GM12878 (cell line): ENCODE measurements at regions not wholly inside any gene's neighbourhood (a gene's known extent, or its start where the extent isn't known, plus 50 kb on each side); places are given as distances from the start of the nearest gene placed in this dataset.

Source experiments
- ATAC-seq: fragments of 200-7000 bp; cut with Tn5 transposase; 3 replicates; pipeline ENCODE4 v1.9.1; 2020; ENCODE audit warnings: mild to moderate bottlenecking, moderate library complexity
- BruUV-seq: library from RNA; stranded (reverse); fragments of 400-500 nt; replicated peaks from 2 replicates; lab custom pipeline; 2021; lab: Mats Ljungman, UMichigan
- CTCF ChIA-PET: fragments of 300-600 bp; sonication (Branson Sonifier 250); formaldehyde crosslinking; extraction: SDS; loops from one replicate; lab custom pipeline; 2021; ENCODE audit warnings: inconsistent platforms; lab: Yijun Ruan, JAX
- POLR2A ChIA-PET: fragments of 350-600 bp; formaldehyde crosslinking; extraction: SDS; loops from one replicate; lab custom pipeline; 2021; ENCODE audit warnings: inconsistent platforms; lab: Charles Lee
- RAD21 ChIA-PET: fragments of 300-600 bp; sonication (Branson Sonifier 250); formaldehyde crosslinking; loops from one replicate; lab custom pipeline; 2023; ENCODE audit warnings: antibody characterized with exemption; ENCODE audit not compliant: unreplicated experiment; lab: Charles Lee
- SMC1A ChIA-PET: fragments of 300-600 bp; sonication (Branson Sonifier 250); formaldehyde crosslinking; loops from one replicate; lab custom pipeline; 2023; ENCODE audit not compliant: unreplicated experiment, uncharacterized antibody; lab: Charles Lee
- DNase-seq: peaks from one replicate; pipeline ENCODE4 v3.0.0-alpha.2; 2011; ENCODE audit warnings: low read depth, low spot score
- FAIRE-seq: peaks from 3 replicates; lab custom pipeline; 2011; peaks lifted over from hg19 to GRCh38; lab: Jason Lieb, UNC
- H2AFZ ChIP-seq: 2 replicates; pipeline ENCODE4 v1.6.0; 2011; ENCODE audit warnings: low read depth, low read length, control low read depth; ENCODE audit not compliant: control insufficient read depth
- H3K27ac ChIP-seq: 2 replicates; pipeline ENCODE4 v1.5.1; 2011; ENCODE audit warnings: control low read depth; ENCODE audit not compliant: control insufficient read depth, insufficient read depth
- H3K27me3 ChIP-seq, 2 experiments: replicated peaks in 1 of 2; 2 replicates each; pipeline versions ENCODE4 v1.6.0 to v1.6.1; 2011; ENCODE audit warnings: low read length in 1 of 2; ENCODE audit not compliant: control insufficient read depth in 2 of 2, insufficient read depth in 2 of 2
- H3K36me3 ChIP-seq, 2 experiments: 2 replicates each; pipeline ENCODE4 v1.5.1; 2011; ENCODE audit warnings: low read length in 1 of 2; ENCODE audit not compliant: control insufficient read depth in 2 of 2, insufficient read depth in 2 of 2
- H3K4me1 ChIP-seq: 2 replicates; pipeline ENCODE4 v1.6.1; 2011; ENCODE audit warnings: mild to moderate bottlenecking, low read length, moderate library complexity, mixed read lengths; ENCODE audit not compliant: control insufficient read depth, insufficient read depth
- H3K4me2 ChIP-seq: 2 replicates; pipeline ENCODE4 v1.6.0; 2011; ENCODE audit warnings: control low read depth; ENCODE audit not compliant: control insufficient read depth, insufficient read depth
- H3K4me3 ChIP-seq: fragments of 200-600 bp; sonication (generic); 2 replicates; pipeline ENCODE4 v1.5.1; 2016
- H3K79me2 ChIP-seq: 2 replicates; pipeline ENCODE4 v1.6.0; 2011; ENCODE audit warnings: low read length; ENCODE audit not compliant: control insufficient read depth, insufficient read depth
- H3K9ac ChIP-seq: 2 replicates; pipeline ENCODE4 v1.8.0; 2011; ENCODE audit warnings: low read length, control low read depth, mixed read lengths; ENCODE audit not compliant: control insufficient read depth, insufficient read depth
- H3K9me3 ChIP-seq: replicated peaks from 3 replicates; pipeline ENCODE4 v1.5.1; 2011; ENCODE audit warnings: mild to moderate bottlenecking, low read length; ENCODE audit not compliant: control insufficient read depth, insufficient read depth
- H4K20me1 ChIP-seq: 2 replicates; pipeline ENCODE4 v1.6.0; 2011; ENCODE audit not compliant: control insufficient read depth, insufficient read depth
- ELK1 ChIP-seq: IDR thresholded peaks from 2 replicates; pipeline ENCODE4 v1.6.1; 2012; ENCODE audit warnings: low read depth, low read length, improper control_type of control experiment
- HDGF ChIP-seq: fragments of 450-650 bp; IDR thresholded peaks from 2 replicates; pipeline ENCODE4 v1.6.1; 2016; ENCODE audit warnings: antibody characterized with exemption
- NBN ChIP-seq: fragments of 450-650 bp; IDR thresholded peaks from 2 replicates; pipeline ENCODE4 v1.6.1; 2016
- PAX5 ChIP-seq: IDR thresholded peaks from 2 replicates; pipeline ENCODE4 v1.6.1; 2011; ENCODE audit warnings: low read depth, low read length, borderline replicate concordance
- POLR2AphosphoS5 ChIP-seq: IDR thresholded peaks from 2 replicates; pipeline ENCODE4 v1.6.1; 2011; ENCODE audit warnings: mild to moderate bottlenecking, low read length, inconsistent platforms
- SIN3A ChIP-seq: IDR thresholded peaks from 2 replicates; pipeline ENCODE4 v1.6.1; 2012; ENCODE audit warnings: low read depth, low read length, improper control_type of control experiment
- SPI1 ChIP-seq: IDR thresholded peaks from 2 replicates; pipeline ENCODE4 v1.6.1; 2011; ENCODE audit warnings: low read depth, mild to moderate bottlenecking, low read length, moderate library complexity, borderline replicate concordance; ENCODE audit not compliant: insufficient read depth
- in situ Hi-C: fragments of 300-500 bp; cut with MboI; formaldehyde crosslinking; loops from 9 replicates; pipeline ENCODE4 v1.14.3; 2018; ENCODE audit warnings: mixed read lengths
- intact Hi-C: fragments of 100-400 bp; cut with micrococcal nuclease; formaldehyde crosslinking; loops from one replicate; pipeline ENCODE4 v1.14.2; 2022; ENCODE audit not compliant: unreplicated experiment
- TF ChIP-seq, protein P1 (sequence below): fragments of 450-650 bp; IDR thresholded peaks from 2 replicates; pipeline ENCODE4 v1.6.1; 2016; ENCODE audit warnings: mild to moderate bottlenecking, moderate library complexity, borderline replicate concordance
- TF ChIP-seq, protein P2 (sequence below): fragments of 450-650 bp; IDR thresholded peaks from 2 replicates; pipeline ENCODE4 v1.6.1; 2018; ENCODE audit warnings: borderline replicate concordance, mild to moderate bottlenecking; ENCODE audit not compliant: partially characterized antibody

GRCh38 chr12:91835693-91836092 is 310.0 kb downstream of the BTG1 start:
- no peaks in the 10 kb centered on the region for H3K79me2 ChIP-seq
- DNase-seq (no peak), FAIRE-seq (no peak), ATAC-seq (no peak)
- BruUV-seq, result no TSS peak
- H3K4me3 ChIP-seq, result no peak overlapping the region
- no peak overlapping the region for H3K27ac ChIP-seq
- CTCF ChIA-PET, result no interaction called here
- H3K4me2 ChIP-seq, result no peak overlapping the region
- TF ChIP-seq SPI1 (no peak), NBN (no peak), POLR2AphosphoS5 (no peak), SIN3A (no peak), ELK1 (no peak), HDGF (no peak), PAX5 (no peak)
- TF ChIP-seq, protein P1, sequence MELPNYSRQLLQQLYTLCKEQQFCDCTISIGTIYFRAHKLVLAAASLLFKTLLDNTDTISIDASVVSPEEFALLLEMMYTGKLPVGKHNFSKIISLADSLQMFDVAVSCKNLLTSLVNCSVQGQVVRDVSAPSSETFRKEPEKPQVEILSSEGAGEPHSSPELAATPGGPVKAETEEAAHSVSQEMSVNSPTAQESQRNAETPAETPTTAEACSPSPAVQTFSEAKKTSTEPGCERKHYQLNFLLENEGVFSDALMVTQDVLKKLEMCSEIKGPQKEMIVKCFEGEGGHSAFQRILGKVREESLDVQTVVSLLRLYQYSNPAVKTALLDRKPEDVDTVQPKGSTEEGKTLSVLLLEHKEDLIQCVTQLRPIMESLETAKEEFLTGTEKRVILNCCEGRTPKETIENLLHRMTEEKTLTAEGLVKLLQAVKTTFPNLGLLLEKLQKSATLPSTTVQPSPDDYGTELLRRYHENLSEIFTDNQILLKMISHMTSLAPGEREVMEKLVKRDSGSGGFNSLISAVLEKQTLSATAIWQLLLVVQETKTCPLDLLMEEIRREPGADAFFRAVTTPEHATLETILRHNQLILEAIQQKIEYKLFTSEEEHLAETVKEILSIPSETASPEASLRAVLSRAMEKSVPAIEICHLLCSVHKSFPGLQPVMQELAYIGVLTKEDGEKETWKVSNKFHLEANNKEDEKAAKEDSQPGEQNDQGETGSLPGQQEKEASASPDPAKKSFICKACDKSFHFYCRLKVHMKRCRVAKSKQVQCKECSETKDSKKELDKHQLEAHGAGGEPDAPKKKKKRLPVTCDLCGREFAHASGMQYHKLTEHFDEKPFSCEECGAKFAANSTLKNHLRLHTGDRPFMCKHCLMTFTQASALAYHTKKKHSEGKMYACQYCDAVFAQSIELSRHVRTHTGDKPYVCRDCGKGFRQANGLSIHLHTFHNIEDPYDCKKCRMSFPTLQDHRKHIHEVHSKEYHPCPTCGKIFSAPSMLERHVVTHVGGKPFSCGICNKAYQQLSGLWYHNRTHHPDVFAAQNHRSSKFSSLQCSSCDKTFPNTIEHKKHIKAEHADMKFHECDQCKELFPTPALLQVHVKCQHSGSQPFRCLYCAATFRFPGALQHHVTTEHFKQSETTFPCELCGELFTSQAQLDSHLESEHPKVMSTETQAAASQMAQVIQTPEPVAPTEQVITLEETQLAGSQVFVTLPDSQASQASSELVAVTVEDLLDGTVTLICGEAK, result no peak
- TF ChIP-seq, protein P2, sequence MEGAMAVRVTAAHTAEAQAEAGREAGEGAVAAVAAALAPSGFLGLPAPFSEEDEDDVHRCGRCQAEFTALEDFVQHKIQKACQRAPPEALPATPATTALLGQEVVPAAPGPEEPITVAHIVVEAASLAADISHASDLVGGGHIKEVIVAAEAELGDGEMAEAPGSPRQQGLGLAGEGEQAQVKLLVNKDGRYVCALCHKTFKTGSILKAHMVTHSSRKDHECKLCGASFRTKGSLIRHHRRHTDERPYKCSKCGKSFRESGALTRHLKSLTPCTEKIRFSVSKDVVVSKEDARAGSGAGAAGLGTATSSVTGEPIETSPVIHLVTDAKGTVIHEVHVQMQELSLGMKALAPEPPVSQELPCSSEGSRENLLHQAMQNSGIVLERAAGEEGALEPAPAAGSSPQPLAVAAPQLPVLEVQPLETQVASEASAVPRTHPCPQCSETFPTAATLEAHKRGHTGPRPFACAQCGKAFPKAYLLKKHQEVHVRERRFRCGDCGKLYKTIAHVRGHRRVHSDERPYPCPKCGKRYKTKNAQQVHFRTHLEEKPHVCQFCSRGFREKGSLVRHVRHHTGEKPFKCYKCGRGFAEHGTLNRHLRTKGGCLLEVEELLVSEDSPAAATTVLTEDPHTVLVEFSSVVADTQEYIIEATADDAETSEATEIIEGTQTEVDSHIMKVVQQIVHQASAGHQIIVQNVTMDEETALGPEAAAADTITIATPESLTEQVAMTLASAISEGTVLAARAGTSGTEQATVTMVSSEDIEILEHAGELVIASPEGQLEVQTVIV, result no peak
- in situ Hi-C loops, result no loop called here
- intact Hi-C loops, result no loop called here
- no peaks in the 10 kb centered on the region for H4K20me1 ChIP-seq
- H3K9me3 ChIP-seq, result no peaks in the 10 kb centered on the region
- POLR2A ChIA-PET, result no interaction called here
- SMC1A ChIA-PET, result no interaction called here
- RAD21 ChIA-PET, result no interaction called here
- no peak overlapping the region for H3K9ac ChIP-seq
- H3K36me3 ChIP-seq, result no peaks in the 10 kb centered on the region
- no peaks in the 10 kb centered on the region for H3K27me3 ChIP-seq
- H3K4me1 ChIP-seq, result no peaks in the 10 kb centered on the region
- H2AFZ ChIP-seq, result no peak overlapping the region
